ENCODE measurements at regions not wholly inside any gene's neighbourhood (a gene's known extent, or its start where the extent isn't known, plus 50 kb on each side); places are given as distances from the start of the nearest gene placed in this dataset.

GRCh38 chr6:128827675-128828464 is 55.1 kb upstream of the LAMA2 start:
- DNase-seq (ENCODE audit: low read depth) = no peak
- in situ Hi-C loops (cut with HindIII; ENCODE audit: low pct_unique_long_range_greater_than_20kb, low sequenced_read_pairs) = no loop called here

- in situ Hi-C loops (cut with HindIII; ENCODE audit: low pct_unique_long_range_greater_than_20kb, low sequenced_read_pairs) = no loop called here
- no peak for DNase-seq (ENCODE audit: low read depth)
Measured at GRCh38 chr6:128826606-128827005, 56.3 kb upstream of the LAMA2 start.

GRCh38 chr6:128822271-128822670 is 60.7 kb upstream of the LAMA2 start:
- no peak for DNase-seq (ENCODE audit: low read depth)

GRCh38 chr6:128821116-128821515 is 61.8 kb upstream of the LAMA2 start:
- in situ Hi-C loops (cut with HindIII; ENCODE audit: low pct_unique_long_range_greater_than_20kb, low sequenced_read_pairs) = no loop called here
- no peak for DNase-seq (ENCODE audit: low read depth)

More at GRCh38 chr6:128822271-128822670, 60.7 kb upstream of the LAMA2 start:
- in situ Hi-C loops (cut with HindIII; ENCODE audit: low pct_unique_long_range_greater_than_20kb, low sequenced_read_pairs) = no loop called here

DNA sequence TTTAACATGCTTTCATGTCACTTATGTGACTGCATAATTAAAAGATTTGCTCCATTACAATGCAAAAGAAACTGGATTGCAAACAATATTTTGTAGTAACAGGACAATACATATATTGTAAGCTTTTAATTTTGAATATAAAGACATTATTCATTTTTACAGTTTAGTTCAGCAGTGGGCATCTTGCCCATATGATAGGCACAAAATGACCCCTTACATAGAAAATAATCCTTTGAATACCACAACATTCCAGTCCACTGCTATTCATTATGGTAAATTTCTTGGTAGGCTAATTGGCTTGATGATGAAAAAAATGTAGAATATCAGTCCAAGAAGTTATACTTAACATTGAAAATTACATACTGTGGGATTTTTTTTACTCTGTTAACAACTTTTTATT is 74.1 kb upstream of the LAMA2 start:
- in situ Hi-C loops (cut with HindIII; ENCODE audit: low pct_unique_long_range_greater_than_20kb, low sequenced_read_pairs) = no loop called here
- no peak for DNase-seq (ENCODE audit: low read depth)

DNA sequence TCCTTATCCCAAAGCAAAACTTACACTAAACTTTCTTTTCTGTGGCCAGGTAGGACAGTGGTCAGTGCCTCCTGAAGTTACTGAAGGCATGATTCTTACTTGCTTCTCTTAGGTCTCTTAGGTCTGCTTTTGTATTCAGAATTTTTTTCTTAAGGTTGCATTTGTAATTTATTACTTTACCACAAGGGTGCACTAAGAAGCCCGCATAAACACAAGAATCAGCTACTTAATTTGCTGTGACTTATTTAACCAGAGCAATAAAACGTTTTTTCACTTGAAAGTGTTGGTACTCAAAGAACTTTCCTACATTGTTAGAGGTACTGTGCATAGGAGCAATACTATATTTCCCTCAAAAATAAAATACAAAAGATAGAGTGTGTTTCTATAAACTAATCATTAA is 75.4 kb upstream of the LAMA2 start:
- DNase-seq (ENCODE audit: low read depth) = peak; percentile 42

DNA sequence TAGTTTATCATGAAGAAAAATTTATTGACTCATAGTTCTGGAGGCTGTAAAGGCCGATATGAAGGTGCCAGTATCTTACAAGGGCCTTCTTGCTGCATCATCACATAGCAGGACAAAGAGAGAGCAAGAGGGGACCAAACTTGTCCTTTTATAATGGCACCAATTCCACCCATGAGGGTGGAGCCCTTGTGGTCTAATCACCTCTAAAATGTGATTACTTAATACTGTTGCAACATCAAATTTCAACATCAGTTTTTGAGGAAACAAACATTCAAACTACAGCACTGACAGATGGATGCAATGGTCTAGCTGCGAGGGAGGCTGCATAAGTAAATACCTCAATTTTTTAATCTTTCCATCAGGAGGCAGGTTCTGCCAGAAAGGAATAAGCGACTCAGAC is 76.7 kb upstream of the LAMA2 start:
- in situ Hi-C loops (cut with HindIII; ENCODE audit: low pct_unique_long_range_greater_than_20kb, low sequenced_read_pairs) = no loop called here
- no peak for DNase-seq (ENCODE audit: low read depth)

More for the DNA sequence above, 75.4 kb upstream of the LAMA2 start:
- in situ Hi-C loops (cut with HindIII; ENCODE audit: low pct_unique_long_range_greater_than_20kb, low sequenced_read_pairs) = no loop called here

DNA sequence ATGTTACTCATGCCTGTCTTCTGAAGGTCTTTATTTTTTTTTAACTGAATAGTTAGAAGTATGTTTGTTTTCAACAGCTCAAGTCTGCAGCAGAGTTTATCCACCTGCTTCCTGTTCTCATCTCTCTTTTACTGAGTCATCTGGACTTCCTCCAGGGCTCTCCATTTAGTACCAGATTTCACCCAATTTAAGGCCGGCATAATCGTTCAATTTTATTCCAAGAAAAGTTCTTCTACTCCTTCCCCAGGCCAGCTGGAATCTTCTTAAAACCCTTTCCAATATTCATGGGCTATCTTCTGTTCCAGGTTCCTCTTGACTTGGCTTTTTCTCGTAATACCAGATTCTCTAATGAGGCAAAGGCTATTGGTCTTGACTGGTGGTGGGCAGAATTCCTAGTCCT is 79.0 kb upstream of the LAMA2 start:
- no peak for DNase-seq (ENCODE audit: low read depth)
- in situ Hi-C loops (cut with HindIII; ENCODE audit: low pct_unique_long_range_greater_than_20kb, low sequenced_read_pairs) = no loop called here

- DNase-seq (ENCODE audit: low read depth) = no peak
- in situ Hi-C loops (cut with HindIII; ENCODE audit: low pct_unique_long_range_greater_than_20kb, low sequenced_read_pairs) = no loop called here
Measured at GRCh38 chr6:128801621-128802020, 81.3 kb upstream of the LAMA2 start.

- in situ Hi-C loops (cut with HindIII; ENCODE audit: low pct_unique_long_range_greater_than_20kb, low sequenced_read_pairs) = no loop called here
- no peak for DNase-seq (ENCODE audit: low read depth)
Measured at GRCh38 chr6:128784266-128784665, 98.7 kb upstream of the LAMA2 start.

- no peak for DNase-seq (ENCODE audit: low read depth)
Measured at GRCh38 chr6:128768187-128768586, 114.8 kb upstream of the LAMA2 start.

GRCh38 chr6:128767705-128768104 is 115.2 kb upstream of the LAMA2 start:
- in situ Hi-C loops (cut with HindIII; ENCODE audit: low pct_unique_long_range_greater_than_20kb, low sequenced_read_pairs) = no loop called here
- no peak for DNase-seq (ENCODE audit: low read depth)

More at GRCh38 chr6:128768187-128768586, 114.8 kb upstream of the LAMA2 start:
- in situ Hi-C loops (cut with HindIII; ENCODE audit: low pct_unique_long_range_greater_than_20kb, low sequenced_read_pairs) = no loop called here

DNA sequence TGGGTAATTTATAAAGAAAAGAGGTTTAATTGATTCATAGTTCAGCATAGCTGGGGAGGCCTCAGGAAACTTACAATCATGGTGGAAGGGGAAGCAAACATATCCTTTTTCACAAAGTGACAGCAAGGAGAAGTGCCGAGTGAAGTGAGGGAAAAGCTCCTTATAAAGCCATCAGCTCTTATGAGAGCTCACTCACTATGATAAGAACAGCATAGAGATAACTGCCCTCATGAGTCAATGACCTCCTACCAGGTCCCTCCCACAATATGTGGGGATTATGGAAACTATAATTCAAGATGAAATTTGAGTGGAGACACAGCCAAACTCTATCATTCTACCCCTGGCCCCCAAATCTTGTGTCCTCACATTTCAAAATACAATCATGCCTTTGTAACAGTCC is 115.8 kb upstream of the LAMA2 start:
- in situ Hi-C loops (cut with HindIII; ENCODE audit: low pct_unique_long_range_greater_than_20kb, low sequenced_read_pairs) = no loop called here
- DNase-seq (ENCODE audit: low read depth) = no peak

- DNase-seq (ENCODE audit: low read depth) = no peak
- in situ Hi-C loops (cut with HindIII; ENCODE audit: low pct_unique_long_range_greater_than_20kb, low sequenced_read_pairs) = no loop called here
Measured at GRCh38 chr6:128763599-128764300, 119.2 kb upstream of the LAMA2 start.

GRCh38 chr6:128759901-128760300 is 123.0 kb upstream of the LAMA2 start:
- no peak for DNase-seq (ENCODE audit: low read depth)
- in situ Hi-C loops (cut with HindIII; ENCODE audit: low pct_unique_long_range_greater_than_20kb, low sequenced_read_pairs) = no loop called here

DNA sequence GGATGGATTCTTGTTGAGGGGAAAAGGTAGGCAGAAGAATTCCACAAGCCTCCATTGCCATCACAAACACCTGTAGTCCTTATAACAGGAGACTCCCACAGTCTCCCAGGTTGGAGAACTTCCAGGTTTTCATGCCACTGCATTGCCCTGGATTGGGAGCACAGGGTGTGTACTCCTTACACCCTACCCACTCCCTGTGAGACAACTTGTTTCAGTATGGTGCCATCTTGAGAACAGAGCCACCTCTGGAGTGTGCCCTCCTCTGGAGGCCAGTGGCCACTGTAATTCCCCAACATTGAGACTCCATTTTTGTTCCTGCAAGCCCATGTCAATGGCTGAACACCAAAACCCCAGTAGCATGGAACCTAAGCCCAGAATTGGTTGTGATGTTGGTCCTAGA is 123.5 kb upstream of the LAMA2 start:
- in situ Hi-C loops (cut with HindIII; ENCODE audit: low pct_unique_long_range_greater_than_20kb, low sequenced_read_pairs) = no loop called here
- no peak for DNase-seq (ENCODE audit: low read depth)

- no peak for DNase-seq (ENCODE audit: low read depth)
- in situ Hi-C loops (cut with HindIII; ENCODE audit: low pct_unique_long_range_greater_than_20kb, low sequenced_read_pairs) = no loop called here
Measured at GRCh38 chr6:128757961-128758360, 125.0 kb upstream of the LAMA2 start.

DNA sequence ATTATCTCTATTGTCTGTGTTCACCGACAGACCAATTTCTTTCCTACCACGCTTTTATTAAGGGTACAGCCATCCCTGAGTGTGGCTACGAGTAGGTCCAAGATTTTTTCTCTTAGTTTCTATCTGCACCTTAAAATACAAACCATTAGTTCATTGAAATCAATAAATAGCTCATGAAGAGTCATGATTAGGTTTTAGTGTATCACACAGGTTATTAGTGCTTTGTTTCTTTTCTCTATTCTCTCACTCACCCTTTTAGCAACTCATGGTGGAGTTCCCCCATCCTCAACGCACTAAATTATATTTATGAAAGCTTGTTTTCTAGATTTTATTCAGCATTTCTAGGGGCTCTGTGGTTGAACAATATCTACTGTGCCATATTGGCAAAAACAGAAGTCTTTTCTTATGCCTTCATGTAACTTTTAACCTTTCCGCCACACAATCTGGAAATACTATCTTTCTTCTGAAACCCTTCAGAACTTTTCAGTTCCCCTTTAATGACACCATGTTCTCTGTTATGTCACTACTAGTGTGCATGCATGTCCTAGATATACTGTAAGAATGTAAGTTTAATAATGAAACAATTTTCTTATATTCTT is 128.2 kb upstream of the LAMA2 start:
- in situ Hi-C loops (cut with HindIII; ENCODE audit: low pct_unique_long_range_greater_than_20kb, low sequenced_read_pairs) = no loop called here

GRCh38 chr6:128743974-128744765 is 138.8 kb upstream of the LAMA2 start:
- no peak for DNase-seq (ENCODE audit: low read depth)
- in situ Hi-C loops (cut with HindIII; ENCODE audit: low pct_unique_long_range_greater_than_20kb, low sequenced_read_pairs) = no loop called here

More for the DNA sequence above, 128.2 kb upstream of the LAMA2 start:
- DNase-seq (ENCODE audit: low read depth) = no peak
